RCC 7860 (cell line): ENCODE measurements at regions not wholly inside any gene's neighbourhood (a gene's known extent, or its start where the extent isn't known, plus 50 kb on each side); places are given as distances from the start of the nearest gene placed in this dataset.

ENCODE experiments used
- DNase-seq: peaks from one replicate; pipeline ENCODE4 v3.0.0-alpha.2; 2015; ENCODE audit warnings: low spot score
- FAIRE-seq: peaks from 2 replicates; lab custom pipeline; 2012; peaks lifted over from hg19 to GRCh38; lab: Jason Lieb, UNC

- no peak for DNase-seq
- FAIRE-seq: no peak
Measured at GRCh38 chr4:128347175-128347868, 59.7 kb upstream of the PGRMC2 start.

DNA sequence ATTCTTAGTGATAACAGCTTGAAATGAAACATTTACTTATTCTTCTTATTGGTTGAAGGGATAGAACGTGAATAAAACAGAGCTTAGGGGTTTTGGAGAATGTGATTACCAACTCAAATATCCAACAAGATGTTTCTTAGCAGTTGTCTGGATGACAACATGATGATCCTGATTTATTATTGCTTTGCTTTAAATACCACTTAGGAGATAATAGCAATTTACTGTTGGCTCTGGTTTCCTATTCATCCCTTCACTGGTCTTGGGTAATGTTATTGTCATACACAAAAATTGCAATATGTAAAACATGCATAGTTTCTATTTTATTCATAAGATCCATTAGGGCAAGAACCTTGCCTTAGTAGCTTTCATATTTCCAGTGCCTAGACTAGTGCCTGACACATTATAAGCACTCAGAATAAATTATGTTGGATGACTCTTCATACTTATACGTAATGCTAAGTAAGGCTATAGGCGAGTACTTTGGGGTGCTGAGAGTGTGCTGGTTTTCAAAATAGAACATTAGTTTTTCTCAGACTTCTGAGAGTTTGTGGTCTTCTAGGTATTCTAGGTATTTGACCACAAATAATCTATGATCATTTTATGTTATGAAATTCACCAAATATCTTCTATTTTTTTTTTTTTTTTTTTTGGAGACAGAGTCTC, 58.6 kb upstream of the PGRMC2 start:
- FAIRE-seq (no peak), DNase-seq (no peak)

DNA sequence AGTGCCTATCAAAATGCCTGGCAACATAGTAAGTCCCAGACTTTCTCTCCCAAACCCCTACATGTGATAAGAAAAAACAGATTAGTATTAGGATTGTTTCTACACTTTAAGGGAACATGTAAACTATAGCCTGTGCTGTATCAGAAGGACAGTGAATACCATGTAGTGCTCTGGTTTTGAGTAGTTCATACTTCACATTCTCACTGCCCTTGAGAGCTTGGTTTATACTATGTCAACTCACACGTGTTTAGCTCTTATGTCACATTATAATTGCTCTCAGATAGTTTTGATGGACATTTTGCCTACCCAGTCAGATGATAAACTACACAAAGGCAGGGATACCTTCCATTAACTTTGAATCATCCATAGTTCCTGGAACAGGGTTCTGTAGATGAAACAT, 58.0 kb upstream of the PGRMC2 start:
- no peak for DNase-seq

DNA sequence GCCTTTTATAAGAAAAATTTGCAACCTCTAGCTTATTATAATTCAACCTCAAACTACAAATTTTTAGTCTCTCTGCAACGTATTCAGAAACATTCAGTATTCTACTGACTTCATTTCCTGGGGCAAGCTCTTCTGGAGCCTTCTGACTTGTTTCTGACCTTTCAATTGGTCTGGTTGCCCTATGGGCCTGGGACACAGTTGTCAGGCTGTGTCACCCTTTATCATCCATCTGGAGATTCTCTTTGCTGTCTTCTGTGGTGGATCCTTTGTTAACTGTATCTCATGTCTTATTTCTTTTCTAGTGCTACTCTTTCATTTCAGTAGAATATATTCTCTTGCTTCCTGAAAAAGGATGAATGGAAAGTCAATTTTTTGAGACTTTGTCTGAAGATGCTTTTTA, 55.1 kb upstream of the PGRMC2 start:
- DNase-seq (no peak), FAIRE-seq (no peak)

More for the DNA sequence above, 58.0 kb upstream of the PGRMC2 start:
- no peak for FAIRE-seq

DNA sequence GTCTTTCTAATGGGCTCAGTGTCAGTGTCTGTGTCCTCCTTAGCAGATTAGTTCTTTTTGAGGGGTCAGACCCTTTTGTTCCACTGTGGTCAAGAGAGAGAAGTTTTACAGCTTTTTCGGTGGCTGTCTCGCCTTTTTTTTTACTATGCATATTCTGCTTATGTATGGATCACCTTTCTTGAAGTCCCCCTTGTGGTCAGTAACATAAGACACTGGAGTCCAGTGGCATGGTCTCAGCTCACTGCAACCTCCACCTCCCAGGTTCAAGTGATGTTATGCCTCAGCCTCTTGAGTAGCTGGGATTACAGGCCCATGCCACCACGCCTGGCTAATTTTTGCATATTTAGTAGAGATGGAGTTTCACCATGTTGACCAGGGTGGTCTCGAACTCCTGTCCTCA, 54.0 kb upstream of the PGRMC2 start:
- FAIRE-seq (no peak), DNase-seq (no peak)

DNA sequence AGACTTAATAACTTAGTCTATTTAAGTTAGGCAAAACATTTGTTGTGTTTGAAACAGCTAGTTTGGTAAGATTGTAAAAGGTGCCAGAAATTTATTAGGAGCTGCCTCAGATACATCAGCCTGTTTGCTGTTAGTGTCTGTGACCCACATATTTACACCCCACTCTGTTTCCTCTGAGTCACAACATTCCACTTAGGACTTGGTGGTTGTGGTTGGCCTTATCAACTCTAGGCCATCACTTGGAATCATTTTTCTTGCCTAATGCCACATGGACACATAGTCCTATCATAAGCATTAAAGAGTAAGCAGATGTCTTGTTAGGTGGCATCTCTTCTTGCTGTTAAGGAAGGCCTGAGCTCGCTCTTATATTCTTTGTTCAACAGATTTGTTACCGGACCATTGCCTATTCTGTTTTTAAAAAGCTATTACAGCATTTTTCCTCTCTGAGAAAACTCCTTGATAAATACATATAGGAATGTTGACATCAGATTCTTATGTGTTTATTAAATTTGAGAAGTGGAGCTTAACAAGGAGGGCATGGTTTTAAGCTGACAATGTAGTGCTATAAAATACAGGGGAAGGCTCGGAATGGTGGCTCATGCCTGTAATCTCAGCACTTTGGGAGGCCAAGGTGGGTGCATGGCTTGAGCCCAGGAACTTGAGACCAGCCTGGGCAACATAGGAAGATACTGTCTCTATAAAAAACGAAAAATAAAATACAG, 51.2 kb upstream of the PGRMC2 start:
- peak; percentile 76 for DNase-seq
- FAIRE-seq: peak; percentile 84

GRCh38 chr4:128337863-128338262, 50.2 kb upstream of the PGRMC2 start:
- no peak for DNase-seq
- FAIRE-seq: no peak
